DLD1 (cell line): ENCODE measurements at regions not wholly inside any gene's neighbourhood (a gene's known extent, or its start where the extent isn't known, plus 50 kb on each side); places are given as distances from the start of the nearest gene placed in this dataset.
"Not testable (repeated sequence)": the region's sequence is repeated elsewhere in the genome, so short reads cannot be mapped to it uniquely, and the experiment has no call there.

Source experiments
- in situ Hi-C: cut with HindIII; loops from 2 replicates; pipeline ENCODE4 v1.10.0; 2017; ENCODE audit warnings: low sequenced_read_pairs

GRCh38 chr9:94183240-94183999 is 75.7 kb upstream of the ZNF169 start:
- in situ Hi-C loops: no loop called here

- in situ Hi-C loops: no loop called here
Observed at GRCh38 chr9:94188246-94188645, 70.9 kb upstream of the ZNF169 start.

- in situ Hi-C loops: not testable (repeated sequence)
Observed at GRCh38 chr9:94191706-94192105, 67.4 kb upstream of the ZNF169 start.

GRCh38 chr9:94198414-94198813 is 60.7 kb upstream of the ZNF169 start:
- in situ Hi-C loops: no loop called here

GRCh38 chr9:94199776-94200175 is 59.3 kb upstream of the ZNF169 start:
- in situ Hi-C loops: no loop called here

GRCh38 chr9:94204174-94204573 is 54.9 kb upstream of the ZNF169 start:
- in situ Hi-C loops: no loop called here

GRCh38 chr9:94207781-94208180 is 51.3 kb upstream of the ZNF169 start:
- in situ Hi-C loops: no loop called here
